ENCODE measurements at regions not wholly inside any gene's neighbourhood (a gene's known extent, or its start where the extent isn't known, plus 50 kb on each side); places are given as distances from the start of the nearest gene placed in this dataset.

GRCh38 chr12:29996993-29997392 is 213.3 kb upstream of the TMTC1 start:
- no peaks in the 10 kb centered on the region for H3K27me3 ChIP-seq
- no peak for DNase-seq (ENCODE audit: low spot score in 2 of 2)
- no peak overlapping the region for H3K4me3 ChIP-seq
- no peaks in the 10 kb centered on the region for H3K4me1 ChIP-seq
- intact Hi-C loops (cut with DNase I; ENCODE audit: low total_unique reads) = loop anchor here (5.0 kb wide), 1 partner anchor 685 kb away; no protein-coding TSS in a partner anchor
- no peaks in the 10 kb centered on the region for H3K36me3 ChIP-seq
- H3K9me3 ChIP-seq = no peaks in the 10 kb centered on the region
- TF ChIP-seq POLR2AphosphoS5 (IDR thresholded peaks at IDR 0.05) = no peak
- TF ChIP-seq POLR2A (IDR thresholded peaks at IDR 0.05) = no peak
- no peak for TF ChIP-seq CTCF (IDR thresholded peaks at IDR 0.05)
- no peak overlapping the region for H3K27ac ChIP-seq

GRCh38 chr12:29992366-29992765 is 208.6 kb upstream of the TMTC1 start:
- Histone ChIP-seq H3K27me3 (no peaks in the 10 kb centered on the region), H3K9me3 (no peaks in the 10 kb centered on the region), H3K27ac (no peak overlapping the region), H3K4me3 (no peak overlapping the region), H3K4me1 (no peaks in the 10 kb centered on the region), H3K36me3 (no peaks in the 10 kb centered on the region)
- intact Hi-C loops (cut with DNase I; ENCODE audit: low total_unique reads) = no loop called here
- DNase-seq (ENCODE audit: low spot score in 2 of 2) = no peak
- no peak for TF ChIP-seq POLR2AphosphoS5 (IDR thresholded peaks at IDR 0.05)

- Histone ChIP-seq H3K27ac (no peak overlapping the region), H3K4me3 (no peak overlapping the region), H3K36me3 (no peaks in the 10 kb centered on the region), H3K9me3 (no peaks in the 10 kb centered on the region), H3K4me1 (no peaks in the 10 kb centered on the region), H3K27me3 (no peaks in the 10 kb centered on the region)
- DNase-seq (ENCODE audit: low spot score in 2 of 2) = no peak
- no peak for TF ChIP-seq POLR2AphosphoS5 (IDR thresholded peaks at IDR 0.05)
- TF ChIP-seq CTCF (IDR thresholded peaks at IDR 0.05) = no peak
- no peak for TF ChIP-seq POLR2A (IDR thresholded peaks at IDR 0.05)
- intact Hi-C loops (cut with DNase I; ENCODE audit: low total_unique reads) = no loop called here
Measured at GRCh38 chr12:29991924-29992323, 208.2 kb upstream of the TMTC1 start.

- TF ChIP-seq POLR2A (IDR thresholded peaks at IDR 0.05) (no peak), POLR2AphosphoS5 (IDR thresholded peaks at IDR 0.05) (no peak), CTCF (IDR thresholded peaks at IDR 0.05) (no peak)
Measured at GRCh38 chr12:29990971-29991370, 207.2 kb upstream of the TMTC1 start.

GRCh38 chr12:29983851-29984250 is 200.1 kb upstream of the TMTC1 start:
- Histone ChIP-seq H3K36me3 (no peaks in the 10 kb centered on the region), H3K4me3 (no peak overlapping the region), H3K9me3 (peaks cover 0 to 5% of the 10 kb centered on the region in 2 donors), H3K4me1 (no peaks in the 10 kb centered on the region), H3K27me3 (no peaks in the 10 kb centered on the region), H3K27ac (no peak overlapping the region)
- intact Hi-C loops (cut with DNase I; ENCODE audit: low total_unique reads) = no loop called here
- TF ChIP-seq CTCF (IDR thresholded peaks at IDR 0.05) = no peak
- no peak for TF ChIP-seq POLR2AphosphoS5 (IDR thresholded peaks at IDR 0.05)
- TF ChIP-seq POLR2A (IDR thresholded peaks at IDR 0.05) = no peak
- no peak for DNase-seq (ENCODE audit: low spot score in 2 of 2)

More at GRCh38 chr12:29990971-29991370, 207.2 kb upstream of the TMTC1 start:
- Histone ChIP-seq H3K27me3 (no peaks in the 10 kb centered on the region), H3K9me3 (no peaks in the 10 kb centered on the region), H3K27ac (no peak overlapping the region), H3K4me3 (no peak overlapping the region), H3K4me1 (no peaks in the 10 kb centered on the region), H3K36me3 (no peaks in the 10 kb centered on the region)
- DNase-seq (ENCODE audit: low spot score in 2 of 2) = no peak
- intact Hi-C loops (cut with DNase I; ENCODE audit: low total_unique reads) = no loop called here

- peaks cover 0 to 5% of the 10 kb centered on the region in 2 donors for H3K9me3 ChIP-seq
- no peaks in the 10 kb centered on the region for H3K4me1 ChIP-seq
- no peaks in the 10 kb centered on the region for H3K27me3 ChIP-seq
- H3K27ac ChIP-seq = no peak overlapping the region
- H3K4me3 ChIP-seq = no peak overlapping the region
- DNase-seq (ENCODE audit: low spot score in 2 of 2) = no peak
- intact Hi-C loops (cut with DNase I; ENCODE audit: low total_unique reads) = no loop called here
- TF ChIP-seq CTCF (IDR thresholded peaks at IDR 0.05) (no peak), POLR2A (IDR thresholded peaks at IDR 0.05) (no peak), POLR2AphosphoS5 (IDR thresholded peaks at IDR 0.05) (no peak)
- no peaks in the 10 kb centered on the region for H3K36me3 ChIP-seq
Measured at GRCh38 chr12:29980304-29980703, 196.6 kb upstream of the TMTC1 start.

All from breast epithelium (tissue), 4 donors.